Type B pancreatic cell (in vitro differentiated cells): ENCODE measurements at regions not wholly inside any gene's neighbourhood (a gene's known extent, or its start where the extent isn't known, plus 50 kb on each side); places are given as distances from the start of the nearest gene placed in this dataset.

Source experiments
- DNase-seq: peaks from one replicate; pipeline ENCODE4 v3.0.0; 2021; ENCODE audit warnings: mixed read lengths; ENCODE audit not compliant: unreplicated experiment; ENCODE audit errors: extremely low spot score
- H3K27ac Mint-ChIP-seq: 2 replicates; pipeline ENCODE4 v1.8.0; 2021; ENCODE audit warnings: mild to moderate bottlenecking, mixed read lengths
- H3K27me3 Mint-ChIP-seq: 2 replicates; pipeline ENCODE4 v1.8.0; 2021; ENCODE audit warnings: mixed read lengths
- H3K36me3 Mint-ChIP-seq: 2 replicates; pipeline ENCODE4 v1.8.0; 2021; ENCODE audit warnings: mixed read lengths
- H3K4me1 Mint-ChIP-seq: one replicate; pipeline ENCODE4 v1.8.0; 2021; ENCODE audit warnings: mixed read lengths; ENCODE audit not compliant: unreplicated experiment
- H3K4me3 Mint-ChIP-seq: 2 replicates; pipeline ENCODE4 v1.8.0; 2021; ENCODE audit warnings: mild to moderate bottlenecking, mixed read lengths
- H3K9me3 Mint-ChIP-seq: 2 replicates; pipeline ENCODE4 v1.8.0; 2021; ENCODE audit warnings: mixed read lengths
- TF ChIP-seq, protein P1 (sequence below): fragments of 200-600 bp; sonication (generic); conservative IDR thresholded peaks from 2 replicates; pipeline ENCODE4 v1.5.0; 2021; ENCODE audit warnings: antibody characterized with exemption, mild to moderate bottlenecking

DNA sequence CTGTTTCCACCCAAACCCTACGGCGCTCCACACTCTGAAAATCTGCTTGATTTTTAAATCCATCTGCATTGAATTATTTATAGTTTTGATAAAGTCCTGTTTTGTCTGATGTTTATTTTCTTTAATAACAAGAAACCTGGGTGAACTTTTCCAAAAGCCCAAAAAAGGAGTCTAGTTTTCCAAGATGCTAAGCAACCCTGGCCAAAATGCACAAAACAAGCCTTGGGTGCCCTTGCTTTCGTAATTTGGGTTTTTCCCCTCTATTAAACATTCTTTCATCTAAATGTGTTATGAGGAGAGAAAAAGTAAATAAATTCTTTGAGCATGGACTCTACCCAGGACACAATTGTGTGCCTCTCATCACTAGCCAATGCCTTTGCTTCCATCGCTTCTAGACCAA lies 468.9 kb downstream of the MCTP2 start:
- TF ChIP-seq, protein P1, sequence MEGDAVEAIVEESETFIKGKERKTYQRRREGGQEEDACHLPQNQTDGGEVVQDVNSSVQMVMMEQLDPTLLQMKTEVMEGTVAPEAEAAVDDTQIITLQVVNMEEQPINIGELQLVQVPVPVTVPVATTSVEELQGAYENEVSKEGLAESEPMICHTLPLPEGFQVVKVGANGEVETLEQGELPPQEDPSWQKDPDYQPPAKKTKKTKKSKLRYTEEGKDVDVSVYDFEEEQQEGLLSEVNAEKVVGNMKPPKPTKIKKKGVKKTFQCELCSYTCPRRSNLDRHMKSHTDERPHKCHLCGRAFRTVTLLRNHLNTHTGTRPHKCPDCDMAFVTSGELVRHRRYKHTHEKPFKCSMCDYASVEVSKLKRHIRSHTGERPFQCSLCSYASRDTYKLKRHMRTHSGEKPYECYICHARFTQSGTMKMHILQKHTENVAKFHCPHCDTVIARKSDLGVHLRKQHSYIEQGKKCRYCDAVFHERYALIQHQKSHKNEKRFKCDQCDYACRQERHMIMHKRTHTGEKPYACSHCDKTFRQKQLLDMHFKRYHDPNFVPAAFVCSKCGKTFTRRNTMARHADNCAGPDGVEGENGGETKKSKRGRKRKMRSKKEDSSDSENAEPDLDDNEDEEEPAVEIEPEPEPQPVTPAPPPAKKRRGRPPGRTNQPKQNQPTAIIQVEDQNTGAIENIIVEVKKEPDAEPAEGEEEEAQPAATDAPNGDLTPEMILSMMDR = no peak
- DNase-seq = no peak
- no peak overlapping the region for H3K4me3 Mint-ChIP-seq
- H3K27ac Mint-ChIP-seq = no peak overlapping the region
- no peaks in the 10 kb centered on the region for H3K9me3 Mint-ChIP-seq
- H3K4me1 Mint-ChIP-seq = no peaks in the 10 kb centered on the region
- H3K36me3 Mint-ChIP-seq = no peaks in the 10 kb centered on the region
- H3K27me3 Mint-ChIP-seq = no peaks in the 10 kb centered on the region

DNA sequence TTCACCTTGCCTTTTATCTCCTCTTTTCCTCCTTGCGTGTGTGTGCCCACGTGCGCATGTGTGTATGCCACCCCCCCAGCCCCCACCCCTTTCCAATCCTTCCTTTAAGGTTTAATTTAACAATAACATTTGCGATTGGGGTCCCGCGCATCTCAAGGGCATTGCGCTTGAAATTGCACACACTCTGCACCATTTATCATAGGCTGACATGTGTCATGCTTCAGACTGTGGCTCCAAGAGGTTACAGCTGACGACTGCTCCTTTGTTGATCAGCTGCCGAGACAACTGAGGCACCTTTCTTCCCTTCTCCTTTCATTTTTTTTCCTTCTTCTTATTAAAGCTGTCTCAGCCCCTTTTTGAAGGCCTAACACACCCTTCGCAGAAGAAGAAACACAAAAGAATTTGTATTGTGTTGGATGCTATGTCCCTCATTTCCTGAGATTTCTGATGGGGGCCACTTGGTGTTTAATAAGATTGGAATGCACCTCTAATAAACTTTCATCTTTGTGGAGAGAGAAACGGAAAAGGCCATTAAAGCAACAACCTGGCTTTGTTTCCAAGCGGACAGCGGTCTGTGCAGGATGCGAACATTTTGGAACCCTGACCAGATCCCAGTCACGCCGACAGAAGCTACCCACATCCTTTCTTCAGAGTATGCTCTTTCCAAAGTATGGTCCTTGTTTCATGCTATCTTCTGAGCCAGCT lies 470.1 kb downstream of the MCTP2 start:
- DNase-seq = no peak
- TF ChIP-seq, protein P1 = no peak
- H3K27me3 Mint-ChIP-seq = no peaks in the 10 kb centered on the region
- no peaks in the 10 kb centered on the region for H3K4me1 Mint-ChIP-seq
- no peaks in the 10 kb centered on the region for H3K36me3 Mint-ChIP-seq
- H3K4me3 Mint-ChIP-seq = no peak overlapping the region
- H3K9me3 Mint-ChIP-seq = no peaks in the 10 kb centered on the region
- no peak overlapping the region for H3K27ac Mint-ChIP-seq

DNA sequence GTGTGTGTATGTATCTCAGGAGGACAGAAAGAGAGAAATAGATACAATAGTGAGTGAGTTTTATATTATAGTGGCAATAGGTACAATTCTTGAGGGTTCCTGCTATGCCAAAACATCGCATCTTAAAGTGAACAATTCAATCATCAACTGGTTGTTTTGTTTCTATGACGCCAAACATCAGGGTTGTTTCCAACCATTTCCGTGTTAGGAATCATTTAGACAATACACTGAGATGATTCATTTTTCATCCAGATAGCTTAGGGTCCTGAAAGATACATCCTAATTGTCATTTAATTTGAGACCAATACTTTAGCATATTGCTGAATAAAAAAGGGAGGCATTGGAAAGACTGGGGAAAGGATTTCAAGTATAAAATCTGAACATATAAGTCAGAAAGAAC lies 472.2 kb downstream of the MCTP2 start:
- no peaks in the 10 kb centered on the region for H3K36me3 Mint-ChIP-seq
- H3K4me1 Mint-ChIP-seq = no peaks in the 10 kb centered on the region
- H3K27me3 Mint-ChIP-seq = no peaks in the 10 kb centered on the region
- TF ChIP-seq, protein P1 = no peak
- no peak overlapping the region for H3K27ac Mint-ChIP-seq
- DNase-seq = no peak
- peaks cover 5% of the 10 kb centered on the region for H3K9me3 Mint-ChIP-seq
- no peak overlapping the region for H3K4me3 Mint-ChIP-seq

DNA sequence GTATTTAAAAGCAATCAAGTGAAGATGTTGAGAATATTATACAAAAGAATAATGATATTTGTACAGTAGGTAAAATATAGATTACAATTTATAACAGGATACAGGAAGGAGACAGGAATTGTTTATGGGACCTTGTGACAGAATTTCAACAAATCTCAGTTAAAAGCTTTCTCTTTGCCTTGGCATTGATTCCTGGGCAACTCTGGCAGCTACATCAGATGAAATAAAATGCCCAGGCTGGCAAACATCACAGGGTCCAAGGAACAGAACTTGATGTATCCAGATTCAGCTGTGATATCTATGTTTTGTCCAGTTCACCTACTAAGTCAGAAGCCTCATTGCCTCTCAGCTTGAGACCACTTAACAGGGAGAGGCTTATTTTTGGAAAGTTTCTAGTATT lies 473.1 kb downstream of the MCTP2 start:
- no peaks in the 10 kb centered on the region for H3K4me1 Mint-ChIP-seq
- TF ChIP-seq, protein P1 = no peak
- H3K27me3 Mint-ChIP-seq = no peaks in the 10 kb centered on the region
- H3K4me3 Mint-ChIP-seq = no peak overlapping the region
- H3K36me3 Mint-ChIP-seq = no peaks in the 10 kb centered on the region
- peaks cover 5% of the 10 kb centered on the region for H3K9me3 Mint-ChIP-seq
- H3K27ac Mint-ChIP-seq = no peak overlapping the region
- DNase-seq = no peak

DNA sequence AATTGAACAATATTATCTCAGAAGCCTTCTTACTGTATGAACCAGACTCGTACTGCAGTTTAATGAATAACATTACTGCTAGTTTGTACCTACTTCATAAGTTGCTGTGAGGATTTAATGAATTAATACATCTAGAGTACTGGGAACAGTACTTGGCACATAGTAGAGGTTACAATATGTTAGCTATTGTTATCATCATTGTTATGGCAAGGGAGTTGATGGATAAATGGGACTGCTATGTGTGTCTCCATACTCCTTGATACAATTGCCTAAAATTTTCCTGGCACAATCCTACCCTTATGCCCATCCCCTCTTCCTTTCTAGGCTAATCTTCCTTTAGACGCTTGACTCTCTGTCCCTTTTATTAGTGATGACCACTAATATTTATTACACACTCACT lies 473.6 kb downstream of the MCTP2 start:
- H3K4me3 Mint-ChIP-seq = no peak overlapping the region
- TF ChIP-seq, protein P1 = no peak
- no peaks in the 10 kb centered on the region for H3K36me3 Mint-ChIP-seq

DNA sequence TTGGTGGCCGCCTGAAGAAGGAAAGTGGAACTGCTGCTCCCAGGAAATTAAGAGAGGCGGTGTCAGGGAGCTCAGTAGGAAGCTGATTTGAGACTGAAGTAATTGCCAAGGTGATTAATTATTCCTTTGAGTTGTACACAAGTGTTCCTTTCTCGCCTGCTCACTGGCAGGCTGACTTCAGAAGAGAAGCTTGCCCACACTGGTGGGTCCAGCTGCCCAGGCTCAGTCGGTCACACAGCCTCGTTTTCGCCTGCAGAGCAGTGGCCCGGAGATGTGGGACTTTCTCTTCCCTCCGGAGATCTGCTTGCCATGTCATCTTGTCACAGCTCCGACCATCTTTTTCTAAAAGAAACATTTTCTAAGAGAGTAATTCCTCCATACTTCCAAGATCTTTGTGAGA lies 478.0 kb downstream of the MCTP2 start:
- Mint-ChIP-seq H3K4me3 (no peak overlapping the region), H3K36me3 (no peaks in the 10 kb centered on the region), H3K4me1 (no peaks in the 10 kb centered on the region), H3K27me3 (no peaks in the 10 kb centered on the region), H3K9me3 (peaks cover 9% of the 10 kb centered on the region), H3K27ac (no peak overlapping the region)
- DNase-seq = no peak
- TF ChIP-seq, protein P1 = no peak

More for the DNA sequence above, 473.6 kb downstream of the MCTP2 start:
- Mint-ChIP-seq H3K4me1 (no peaks in the 10 kb centered on the region), H3K27me3 (no peaks in the 10 kb centered on the region), H3K27ac (no peak overlapping the region), H3K9me3 (peaks cover 9% of the 10 kb centered on the region)
- DNase-seq = no peak
